NT2/D1 (cell line): ENCODE measurements at regions not wholly inside any gene's neighbourhood (a gene's known extent, or its start where the extent isn't known, plus 50 kb on each side); places are given as distances from the start of the nearest gene placed in this dataset.

ENCODE experiments used
- YY1 ChIP-seq: IDR thresholded peaks from 2 replicates; pipeline ENCODE4 v1.6.1; 2011; ENCODE audit not compliant: insufficient read length, insufficient read depth
- ZNF274 ChIP-seq: IDR thresholded peaks from 2 replicates; pipeline ENCODE4 v1.6.1; 2011; ENCODE audit warnings: mild to moderate bottlenecking, low read depth, low read length

DNA sequence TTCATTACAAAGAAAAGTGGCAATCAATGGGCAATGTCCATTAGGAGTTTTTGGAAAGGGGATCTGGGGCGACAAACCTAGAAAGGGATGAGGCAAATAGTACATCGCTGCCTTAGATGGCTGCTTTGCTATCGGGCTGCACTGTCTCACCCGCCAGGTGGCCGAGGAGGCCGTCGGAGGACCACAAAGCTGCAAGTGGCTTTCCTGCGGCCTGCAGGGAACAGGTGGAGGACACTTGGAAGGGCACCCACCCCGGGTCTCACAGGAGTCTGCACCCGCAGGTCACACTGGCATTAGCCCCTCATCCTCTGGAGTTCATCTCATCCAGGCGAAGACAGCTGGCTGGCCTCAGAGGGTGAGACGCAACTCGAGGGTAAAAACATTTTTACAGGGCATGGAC, 1392.5 kb downstream of the AACS start:
- no peak for TF ChIP-seq ZNF274
- no peak for TF ChIP-seq YY1
